Vagina (tissue), 2 donors: ENCODE measurements at regions not wholly inside any gene's neighbourhood (a gene's known extent, or its start where the extent isn't known, plus 50 kb on each side); places are given as distances from the start of the nearest gene placed in this dataset.
"Not testable (repeated sequence)": the region's sequence is repeated elsewhere in the genome, so short reads cannot be mapped to it uniquely, and the experiment has no call there.

Experiments
- DNase-seq, 2 donors: peaks; one replicate each; pipeline ENCODE4 v3.0.0-alpha.2; 2017; ENCODE audit errors: extremely low spot score in 2 of 2
- H3K27ac ChIP-seq: fragments of 200-600 bp; sonication (generic); one replicate; pipeline ENCODE4 v1.5.1; 2019
- H3K27me3 ChIP-seq: fragments of 200-600 bp; sonication (generic); one replicate; pipeline ENCODE4 v1.5.1; 2019
- H3K36me3 ChIP-seq, 2 donors: fragments of 200-600 bp; sonication (generic); one replicate each; pipeline ENCODE4 v1.5.1; 2017 to 2019
- H3K4me1 ChIP-seq: fragments of 200-600 bp; sonication (generic); one replicate; pipeline ENCODE4 v1.5.1; 2019
- H3K4me3 ChIP-seq, 2 donors: fragments of 200-600 bp; sonication (generic); 1 replicate in 1 of 2; 2 replicates in 1 of 2; pipeline ENCODE4 v1.5.1; 2016 to 2019
- H3K9me3 ChIP-seq: fragments of 200-600 bp; sonication (generic); one replicate; pipeline ENCODE4 v1.5.1; 2019
- POLR2A ChIP-seq, 2 donors: fragments of 450-650 bp; IDR thresholded peaks; one replicate each; pipeline ENCODE4 v1.6.1; 2017; ENCODE audit warnings: antibody characterized with exemption in 2 of 2, mild to moderate bottlenecking in 2 of 2, moderate library complexity in 2 of 2
- POLR2AphosphoS5 ChIP-seq, 2 donors: sonication (generic); formaldehyde crosslinking; IDR thresholded peaks; one replicate each; pipeline ENCODE4 v1.9.0; 2017; ENCODE audit warnings: antibody characterized with exemption in 2 of 2, mild to moderate bottlenecking in 2 of 2, low read depth in 1 of 2; ENCODE audit not compliant: insufficient read depth in 1 of 2
- intact Hi-C: fragments of 100-400 bp; cut with DNase I; formaldehyde crosslinking; loops from one replicate; pipeline ENCODE4 v1.15.1; 2023
- TF ChIP-seq, protein P1 (sequence below), 3 experiments: fragments of 450-650 bp in 2 of 3; fragments of 200-600 bp in 1 of 3; sonication (generic) in 1 of 3; IDR thresholded peaks; one replicate each; pipeline ENCODE4 v1.5.1; 2017 to 2019; ENCODE audit warnings: antibody characterized with exemption in 3 of 3, mild to moderate bottlenecking in 2 of 3, moderate library complexity in 2 of 3

DNA sequence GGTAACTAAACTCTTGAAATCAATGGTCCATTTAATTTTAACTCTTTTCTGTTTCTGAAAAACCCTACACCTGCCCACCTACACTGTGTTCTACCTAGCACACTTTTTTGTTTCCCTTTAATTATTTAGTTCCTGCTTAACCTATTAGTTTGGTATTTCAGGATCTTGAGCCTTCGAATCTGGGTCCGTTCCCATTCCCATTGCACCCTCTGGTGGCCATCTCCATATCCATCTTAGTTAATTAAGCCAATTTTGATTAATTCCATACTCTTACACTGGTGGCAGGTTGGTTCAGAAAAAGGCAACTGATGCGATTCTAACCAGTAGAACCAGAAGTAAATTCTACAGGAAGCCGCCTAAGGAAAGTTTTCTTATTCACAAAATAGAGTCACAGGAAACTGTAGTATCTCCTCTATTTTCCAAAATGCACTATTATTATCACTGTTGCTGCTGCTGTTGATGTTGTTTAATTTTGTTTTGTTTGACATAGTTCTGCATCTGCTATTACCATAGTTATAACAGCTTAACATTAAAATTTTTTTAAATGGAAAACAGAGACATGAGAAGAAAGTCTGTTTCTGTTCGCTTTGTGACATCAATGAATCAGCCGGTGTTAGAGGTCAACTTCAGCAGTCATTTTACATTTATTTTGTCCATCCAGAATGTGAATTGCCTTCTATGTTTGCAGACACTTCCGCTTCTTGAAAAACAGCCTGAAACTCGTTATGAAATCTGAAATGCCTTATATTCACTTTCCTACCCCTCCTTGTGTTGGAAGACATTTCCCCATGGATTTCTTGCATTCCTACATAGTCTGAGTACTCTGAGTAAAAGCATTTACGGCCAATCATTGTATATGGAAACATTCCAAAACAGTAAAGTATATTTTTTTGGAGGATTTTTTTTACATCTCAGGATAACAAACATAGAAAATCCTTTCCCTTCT lies 115.5 kb upstream of the NCAM2 start:
- Histone ChIP-seq H3K4me1 (no peaks in the 10 kb centered on the region), H3K9me3 (no peaks in the 10 kb centered on the region), H3K4me3 (no peak overlapping the region), H3K27ac (no peak overlapping the region), H3K27me3 (no peaks in the 10 kb centered on the region), H3K36me3 (no peaks in the 10 kb centered on the region)
- no peak for DNase-seq
- no peak for TF ChIP-seq POLR2A (IDR thresholded peaks at IDR 0.05)
- TF ChIP-seq, protein P1, sequence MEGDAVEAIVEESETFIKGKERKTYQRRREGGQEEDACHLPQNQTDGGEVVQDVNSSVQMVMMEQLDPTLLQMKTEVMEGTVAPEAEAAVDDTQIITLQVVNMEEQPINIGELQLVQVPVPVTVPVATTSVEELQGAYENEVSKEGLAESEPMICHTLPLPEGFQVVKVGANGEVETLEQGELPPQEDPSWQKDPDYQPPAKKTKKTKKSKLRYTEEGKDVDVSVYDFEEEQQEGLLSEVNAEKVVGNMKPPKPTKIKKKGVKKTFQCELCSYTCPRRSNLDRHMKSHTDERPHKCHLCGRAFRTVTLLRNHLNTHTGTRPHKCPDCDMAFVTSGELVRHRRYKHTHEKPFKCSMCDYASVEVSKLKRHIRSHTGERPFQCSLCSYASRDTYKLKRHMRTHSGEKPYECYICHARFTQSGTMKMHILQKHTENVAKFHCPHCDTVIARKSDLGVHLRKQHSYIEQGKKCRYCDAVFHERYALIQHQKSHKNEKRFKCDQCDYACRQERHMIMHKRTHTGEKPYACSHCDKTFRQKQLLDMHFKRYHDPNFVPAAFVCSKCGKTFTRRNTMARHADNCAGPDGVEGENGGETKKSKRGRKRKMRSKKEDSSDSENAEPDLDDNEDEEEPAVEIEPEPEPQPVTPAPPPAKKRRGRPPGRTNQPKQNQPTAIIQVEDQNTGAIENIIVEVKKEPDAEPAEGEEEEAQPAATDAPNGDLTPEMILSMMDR (IDR thresholded peaks at IDR 0.05), result peak in 1 of 3 experiments; percentile 9
- intact Hi-C loops, result no loop called here

DNA sequence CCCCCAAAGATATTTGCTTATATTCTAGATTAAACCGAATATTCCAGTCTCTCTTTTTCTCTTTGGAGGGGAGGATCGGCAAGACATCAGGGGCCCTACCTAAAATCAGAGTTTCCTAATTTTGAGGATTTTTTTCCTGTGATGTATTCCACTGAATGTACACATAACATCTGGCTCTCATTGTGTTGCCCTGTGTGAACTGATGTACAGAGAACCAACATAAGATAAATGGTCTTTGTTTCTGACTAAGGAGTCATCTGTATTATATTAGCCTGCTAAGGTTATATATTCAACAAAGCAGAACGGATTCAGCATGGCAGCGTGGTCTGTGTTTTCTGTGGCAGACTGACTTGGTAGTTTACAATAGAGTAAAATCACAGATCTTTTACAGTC lies 114.8 kb upstream of the NCAM2 start:
- no peaks in the 10 kb centered on the region for H3K4me1 ChIP-seq
- no peaks in the 10 kb centered on the region for H3K27me3 ChIP-seq
- TF ChIP-seq, protein P1 (IDR thresholded peaks at IDR 0.05), result no peak
- no peak for TF ChIP-seq POLR2A (IDR thresholded peaks at IDR 0.05)
- no peak overlapping the region for H3K27ac ChIP-seq
- DNase-seq, result no peak
- intact Hi-C loops, result no loop called here
- H3K4me3 ChIP-seq, result no peak overlapping the region
- no peaks in the 10 kb centered on the region for H3K9me3 ChIP-seq
- H3K36me3 ChIP-seq, result no peaks in the 10 kb centered on the region

DNA sequence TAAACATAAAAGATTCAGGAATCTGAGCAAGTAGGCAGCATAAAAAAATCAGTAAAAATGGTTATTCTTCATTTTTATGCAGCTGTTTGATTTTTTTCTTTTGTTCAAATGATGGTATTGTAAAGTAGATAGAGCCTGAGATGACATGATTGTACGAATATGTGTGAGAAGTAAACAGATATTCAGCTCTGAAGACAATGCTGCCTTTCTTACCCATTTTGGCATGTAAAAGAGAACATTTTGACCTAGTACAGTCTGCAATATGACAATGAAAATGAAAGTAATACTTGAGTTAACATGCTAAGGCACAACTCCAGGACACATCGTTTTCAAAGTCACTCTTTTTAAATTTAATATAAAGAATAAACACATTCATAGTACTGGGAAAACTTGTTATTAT lies 95.7 kb upstream of the NCAM2 start:
- H3K4me1 ChIP-seq, result no peaks in the 10 kb centered on the region
- intact Hi-C loops, result no loop called here
- no peak overlapping the region for H3K27ac ChIP-seq
- H3K4me3 ChIP-seq, result no peak overlapping the region
- no peaks in the 10 kb centered on the region for H3K9me3 ChIP-seq
- DNase-seq, result no peak
- H3K36me3 ChIP-seq, result no peaks in the 10 kb centered on the region
- H3K27me3 ChIP-seq, result no peaks in the 10 kb centered on the region
- TF ChIP-seq POLR2A (IDR thresholded peaks at IDR 0.05), result no peak
- TF ChIP-seq, protein P1 (IDR thresholded peaks at IDR 0.05), result no peak
- no peak for TF ChIP-seq POLR2AphosphoS5 (IDR thresholded peaks at IDR 0.05; ENCODE audit: insufficient read depth in 1 of 2, low read depth in 1 of 2)

DNA sequence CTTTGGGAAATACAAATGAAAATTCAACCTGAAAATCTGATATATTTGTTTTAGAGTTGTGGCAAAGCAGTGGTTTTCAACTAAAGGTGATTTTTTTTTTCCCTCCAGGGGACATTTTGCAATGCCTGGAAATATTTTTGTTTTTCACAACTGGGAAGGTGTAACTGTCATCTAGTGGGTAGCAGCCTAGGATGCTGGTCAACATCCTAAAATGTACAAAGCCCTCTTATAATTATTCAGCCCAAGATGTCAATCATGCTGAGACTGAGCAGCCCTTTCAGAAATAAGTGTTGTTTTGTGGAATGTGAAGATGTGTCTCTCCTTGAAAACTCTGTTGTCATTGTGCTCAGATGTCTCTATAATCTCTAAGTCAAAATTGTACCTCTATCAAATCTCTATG lies 95.2 kb upstream of the NCAM2 start:
- Histone ChIP-seq H3K4me1 (no peaks in the 10 kb centered on the region), H3K27me3 (no peaks in the 10 kb centered on the region), H3K9me3 (no peaks in the 10 kb centered on the region), H3K4me3 (no peak overlapping the region), H3K36me3 (no peaks in the 10 kb centered on the region), H3K27ac (no peak overlapping the region)
- intact Hi-C loops, result no loop called here
- TF ChIP-seq POLR2AphosphoS5 (IDR thresholded peaks at IDR 0.05; ENCODE audit: insufficient read depth in 1 of 2, low read depth in 1 of 2) (no peak), POLR2A (IDR thresholded peaks at IDR 0.05) (no peak)
- TF ChIP-seq, protein P1 (IDR thresholded peaks at IDR 0.05), result no peak
- DNase-seq, result no peak

DNA sequence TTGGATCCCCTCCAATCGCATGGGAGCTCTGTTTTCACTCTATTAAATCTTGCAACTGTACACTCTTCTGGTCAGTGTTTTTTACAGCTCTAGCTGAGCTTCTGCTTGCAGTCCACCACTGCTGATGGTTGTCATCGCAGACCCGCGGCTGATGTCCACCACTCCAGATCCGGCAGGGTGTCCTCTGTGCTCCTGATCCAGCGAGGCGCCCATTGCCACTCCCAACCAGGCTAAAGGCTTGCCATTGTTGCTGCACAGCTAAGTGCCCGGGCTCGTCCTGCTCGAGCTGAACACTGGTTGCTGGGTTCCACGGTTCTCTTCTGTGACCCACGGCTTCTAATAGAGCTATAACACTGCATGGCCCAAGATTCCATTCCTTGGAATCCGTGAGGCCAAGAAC lies 70.7 kb upstream of the NCAM2 start:
- H3K27me3 ChIP-seq, H3K9me3 ChIP-seq, DNase-seq, intact Hi-C loops, H3K27ac ChIP-seq, H3K4me3 ChIP-seq, H3K36me3 ChIP-seq, H3K4me1 ChIP-seq: not testable (repeated sequence)
